ENCODE measurements at regions not wholly inside any gene's neighbourhood (a gene's known extent, or its start where the extent isn't known, plus 50 kb on each side); places are given as distances from the start of the nearest gene placed in this dataset.

DNA sequence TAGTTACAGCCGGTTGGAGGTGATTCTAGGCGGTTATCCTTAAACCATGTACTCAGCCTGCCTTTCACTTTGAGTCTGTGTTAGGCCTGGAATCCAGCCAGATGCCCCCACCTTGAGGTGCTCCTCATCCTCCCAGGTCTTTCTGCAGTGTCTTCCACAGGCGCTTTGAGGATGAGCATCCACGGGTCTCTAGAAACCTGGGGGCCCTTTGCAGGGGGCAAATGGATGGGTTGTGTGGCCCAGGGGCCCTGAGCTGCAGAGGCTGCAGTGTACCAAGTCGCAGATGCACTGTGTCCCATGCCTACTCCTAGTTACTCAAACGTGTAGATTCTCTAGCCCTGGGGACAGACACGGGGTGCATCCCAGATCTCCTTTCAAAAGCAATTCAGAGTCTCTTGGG is 242.1 kb upstream of the IRX1 start:
- peaks cover 5% of the 10 kb centered on the region; the same call in 1 of the 2 replicates for H3K27me3 ChIP-seq (ENCODE audit: insufficient read depth)
- no peaks in the 10 kb centered on the region for H4K20me1 ChIP-seq (ENCODE audit: insufficient read depth)
- no peak overlapping the region for H3K4me3 ChIP-seq (ENCODE audit: low read depth in 2 of 2, low read length in 1 of 2)
- no peaks in the 10 kb centered on the region for H3K36me3 ChIP-seq (replicated peaks in 1 of 2; ENCODE audit: control insufficient read depth in 1 of 2, insufficient read depth in 2 of 2, low read length in 1 of 2)
- H3K9me2 ChIP-seq = no peaks in the 10 kb centered on the region
- no peak overlapping the region for H3K9ac ChIP-seq
- CTCF ChIA-PET = no interaction called here
- POLR2A ChIA-PET = no interaction called here
- H3K27ac ChIP-seq (ENCODE audit: low read depth in 2 of 2, low read length in 1 of 2) = no peak overlapping the region
- no peaks in the 10 kb centered on the region for H3K79me2 ChIP-seq (ENCODE audit: insufficient read depth)
- no peaks in the 10 kb centered on the region for H3F3A ChIP-seq (replicated peaks; ENCODE audit: insufficient read depth)
- WGBS (ENCODE audit: low lambda C conversion rate) = 5% methylated on average over 6 of the region's 7 CpGs
- H3K9me3 ChIP-seq = no peaks in the 10 kb centered on the region
- no peak overlapping the region for H2AFZ ChIP-seq (ENCODE audit: low read depth)
- TF ChIP-seq FOXJ3 (CRISPR knock-in tag; IDR thresholded peaks at IDR 0.05) (no peak), SMC3 (IDR thresholded peaks at IDR 0.05; ENCODE audit: low read depth, low read length) (no peak), RAD21 (IDR thresholded peaks at IDR 0.05; ENCODE audit: low read length) (no peak), TCF12 (IDR thresholded peaks at IDR 0.05) (no peak), EZH2phosphoT487 (IDR thresholded peaks at IDR 0.05; ENCODE audit: borderline replicate concordance, low read depth) (no peak), RFX5 (IDR thresholded peaks at IDR 0.05; ENCODE audit: low read length) (no peak), FOSL2 (IDR thresholded peaks at IDR 0.05; ENCODE audit: borderline replicate concordance, low read depth) (no peak), RCOR1 (IDR thresholded peaks at IDR 0.05; ENCODE audit: low read length) (no peak), GABPA (IDR thresholded peaks at IDR 0.05; ENCODE audit: low read depth) (no peak)
- TF ChIP-seq, protein P1, sequence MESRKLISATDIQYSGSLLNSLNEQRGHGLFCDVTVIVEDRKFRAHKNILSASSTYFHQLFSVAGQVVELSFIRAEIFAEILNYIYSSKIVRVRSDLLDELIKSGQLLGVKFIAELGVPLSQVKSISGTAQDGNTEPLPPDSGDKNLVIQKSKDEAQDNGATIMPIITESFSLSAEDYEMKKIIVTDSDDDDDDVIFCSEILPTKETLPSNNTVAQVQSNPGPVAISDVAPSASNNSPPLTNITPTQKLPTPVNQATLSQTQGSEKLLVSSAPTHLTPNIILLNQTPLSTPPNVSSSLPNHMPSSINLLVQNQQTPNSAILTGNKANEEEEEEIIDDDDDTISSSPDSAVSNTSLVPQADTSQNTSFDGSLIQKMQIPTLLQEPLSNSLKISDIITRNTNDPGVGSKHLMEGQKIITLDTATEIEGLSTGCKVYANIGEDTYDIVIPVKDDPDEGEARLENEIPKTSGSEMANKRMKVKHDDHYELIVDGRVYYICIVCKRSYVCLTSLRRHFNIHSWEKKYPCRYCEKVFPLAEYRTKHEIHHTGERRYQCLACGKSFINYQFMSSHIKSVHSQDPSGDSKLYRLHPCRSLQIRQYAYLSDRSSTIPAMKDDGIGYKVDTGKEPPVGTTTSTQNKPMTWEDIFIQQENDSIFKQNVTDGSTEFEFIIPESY (IDR thresholded peaks at IDR 0.05; ENCODE audit: borderline replicate concordance, low read depth) = no peak
- TF ChIP-seq, protein P2, sequence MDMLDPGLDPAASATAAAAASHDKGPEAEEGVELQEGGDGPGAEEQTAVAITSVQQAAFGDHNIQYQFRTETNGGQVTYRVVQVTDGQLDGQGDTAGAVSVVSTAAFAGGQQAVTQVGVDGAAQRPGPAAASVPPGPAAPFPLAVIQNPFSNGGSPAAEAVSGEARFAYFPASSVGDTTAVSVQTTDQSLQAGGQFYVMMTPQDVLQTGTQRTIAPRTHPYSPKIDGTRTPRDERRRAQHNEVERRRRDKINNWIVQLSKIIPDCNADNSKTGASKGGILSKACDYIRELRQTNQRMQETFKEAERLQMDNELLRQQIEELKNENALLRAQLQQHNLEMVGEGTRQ (IDR thresholded peaks at IDR 0.05; ENCODE audit: borderline replicate concordance, low read depth, low read length) = no peak
- TF ChIP-seq, protein P3, sequence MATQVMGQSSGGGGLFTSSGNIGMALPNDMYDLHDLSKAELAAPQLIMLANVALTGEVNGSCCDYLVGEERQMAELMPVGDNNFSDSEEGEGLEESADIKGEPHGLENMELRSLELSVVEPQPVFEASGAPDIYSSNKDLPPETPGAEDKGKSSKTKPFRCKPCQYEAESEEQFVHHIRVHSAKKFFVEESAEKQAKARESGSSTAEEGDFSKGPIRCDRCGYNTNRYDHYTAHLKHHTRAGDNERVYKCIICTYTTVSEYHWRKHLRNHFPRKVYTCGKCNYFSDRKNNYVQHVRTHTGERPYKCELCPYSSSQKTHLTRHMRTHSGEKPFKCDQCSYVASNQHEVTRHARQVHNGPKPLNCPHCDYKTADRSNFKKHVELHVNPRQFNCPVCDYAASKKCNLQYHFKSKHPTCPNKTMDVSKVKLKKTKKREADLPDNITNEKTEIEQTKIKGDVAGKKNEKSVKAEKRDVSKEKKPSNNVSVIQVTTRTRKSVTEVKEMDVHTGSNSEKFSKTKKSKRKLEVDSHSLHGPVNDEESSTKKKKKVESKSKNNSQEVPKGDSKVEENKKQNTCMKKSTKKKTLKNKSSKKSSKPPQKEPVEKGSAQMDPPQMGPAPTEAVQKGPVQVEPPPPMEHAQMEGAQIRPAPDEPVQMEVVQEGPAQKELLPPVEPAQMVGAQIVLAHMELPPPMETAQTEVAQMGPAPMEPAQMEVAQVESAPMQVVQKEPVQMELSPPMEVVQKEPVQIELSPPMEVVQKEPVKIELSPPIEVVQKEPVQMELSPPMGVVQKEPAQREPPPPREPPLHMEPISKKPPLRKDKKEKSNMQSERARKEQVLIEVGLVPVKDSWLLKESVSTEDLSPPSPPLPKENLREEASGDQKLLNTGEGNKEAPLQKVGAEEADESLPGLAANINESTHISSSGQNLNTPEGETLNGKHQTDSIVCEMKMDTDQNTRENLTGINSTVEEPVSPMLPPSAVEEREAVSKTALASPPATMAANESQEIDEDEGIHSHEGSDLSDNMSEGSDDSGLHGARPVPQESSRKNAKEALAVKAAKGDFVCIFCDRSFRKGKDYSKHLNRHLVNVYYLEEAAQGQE (IDR thresholded peaks at IDR 0.05; ENCODE audit: low read depth, low read length) = no peak
- no peaks in the 10 kb centered on the region for H3K4me1 ChIP-seq (ENCODE audit: control insufficient read depth in 1 of 2, insufficient read depth in 2 of 2, low read depth in 1 of 2, low read length in 1 of 2)
- DNase-seq = no peak
- no peak overlapping the region for H3K4me2 ChIP-seq
